Aorta (tissue), 5 donors: ENCODE measurements at regions not wholly inside any gene's neighbourhood (a gene's known extent, or its start where the extent isn't known, plus 50 kb on each side); places are given as distances from the start of the nearest gene placed in this dataset.

Experiments
- ATAC-seq: fragments of 200-7000 bp; cut with Tn5 transposase; one replicate; pipeline ENCODE4 v1.9.1; 2022; ENCODE audit warnings: moderate library complexity; ENCODE audit not compliant: low FRiP score
- DNase-seq, 2 donors: peaks; one replicate each; pipeline ENCODE4 v3.0.0-alpha.2; 2020
- H3K27ac ChIP-seq, 2 donors: one replicate each; pipeline ENCODE4 v1.5.1; 2013; ENCODE audit warnings: low read length in 2 of 2, mild to moderate bottlenecking in 2 of 2, moderate library complexity in 2 of 2, control low read depth in 1 of 2, inconsistent platforms in 1 of 2, low read depth in 1 of 2
- H3K27me3 ChIP-seq, 2 donors: one replicate each; pipeline ENCODE4 v1.6.1; 2013; ENCODE audit warnings: control low read depth in 1 of 2, low read length in 1 of 2, mild to moderate bottlenecking in 1 of 2, moderate library complexity in 1 of 2; ENCODE audit not compliant: insufficient read depth in 2 of 2, control insufficient read depth in 1 of 2
- H3K36me3 ChIP-seq, 2 donors: one replicate each; pipeline ENCODE4 v1.6.1; 2013; ENCODE audit warnings: control low read depth in 1 of 2, low read length in 1 of 2, mild to moderate bottlenecking in 1 of 2; ENCODE audit not compliant: insufficient read depth in 2 of 2, control insufficient read depth in 1 of 2
- H3K4me1 ChIP-seq, 2 donors: one replicate each; pipeline ENCODE4 v1.6.1; 2013; ENCODE audit warnings: low read length in 2 of 2, control low read depth in 1 of 2, mild to moderate bottlenecking in 1 of 2, moderate library complexity in 1 of 2; ENCODE audit not compliant: insufficient read depth in 2 of 2, control insufficient read depth in 1 of 2
- H3K4me3 ChIP-seq, 2 donors: one replicate each; pipeline ENCODE4 v1.5.1; 2013; ENCODE audit warnings: low read length in 2 of 2, control low read depth in 1 of 2, mild to moderate bottlenecking in 1 of 2
- H3K9me3 ChIP-seq: one replicate; pipeline ENCODE4 v1.6.1; 2013; ENCODE audit warnings: mild to moderate bottlenecking, low read length; ENCODE audit not compliant: control insufficient read depth
- WGBS, 2 donors: extraction: QIAGEN DNeasy Blood & Tissue Kit; methylation state at CpG; one replicate each; pipeline ENCODE4 v1.1.7; 2013; 5-methylcytosine and 5-hydroxymethylcytosine counted together
- intact Hi-C, 2 donors: fragments of 100-400 bp; cut with DNase I; formaldehyde crosslinking; loops; one replicate each; pipeline versions ENCODE4 v1.14.2 to v1.15.0; 2022
- donor health status: healthy with polysubstance abuse.
- donor health status: Bipolar disorder and iron deficiency.
- donor health status: DM: no; HTN: no; CAD: no.
- donor health status: DM: no; HTN: no; CAD: no.
- donor health status: DM: yes; HTN: yes; CAD: no.

- Histone ChIP-seq H3K27ac (no peak overlapping the region), H3K4me3 (no peak overlapping the region), H3K27me3 (no peaks in the 10 kb centered on the region), H3K9me3 (peaks cover 4% of the 10 kb centered on the region), H3K36me3 (no peaks in the 10 kb centered on the region), H3K4me1 (no peaks in the 10 kb centered on the region)
- no peak for DNase-seq
- no peak for ATAC-seq
- 61 to 67% methylated on average over 10 of the region's 10 CpGs for WGBS, 2 donors
- intact Hi-C loops, result no loop called here
Observed at GRCh38 chr11:70624598-70624993, 226.3 kb downstream of the CTTN start.

- DNase-seq, result no peak
- intact Hi-C loops, result no loop called here
Observed at GRCh38 chr11:70625051-70625450, 226.7 kb downstream of the CTTN start.

GRCh38 chr11:70625582-70626518 is 227.5 kb downstream of the CTTN start:
- ATAC-seq, result no peak
- 35 to 36% methylated on average over 19 to 20 of the region's 20 CpGs for WGBS, 2 donors
- intact Hi-C loops, result no loop called here

More at GRCh38 chr11:70625051-70625450, 226.7 kb downstream of the CTTN start:
- Histone ChIP-seq H3K36me3 (no peaks in the 10 kb centered on the region), H3K4me3 (no peak overlapping the region), H3K9me3 (peaks cover 4% of the 10 kb centered on the region), H3K27me3 (no peaks in the 10 kb centered on the region), H3K4me1 (no peaks in the 10 kb centered on the region), H3K27ac (no peak overlapping the region)
- 74 to 85% methylated on average over 7 of the region's 7 CpGs for WGBS, 2 donors
- ATAC-seq, result no peak

GRCh38 chr11:70627219-70627618 is 228.9 kb downstream of the CTTN start:
- ATAC-seq (no peak), DNase-seq (no peak)
- Histone ChIP-seq H3K36me3 (no peaks in the 10 kb centered on the region), H3K4me1 (no peaks in the 10 kb centered on the region), H3K27ac (no peak overlapping the region), H3K9me3 (no peaks in the 10 kb centered on the region), H3K4me3 (no peak overlapping the region), H3K27me3 (no peaks in the 10 kb centered on the region)
- intact Hi-C loops, result no loop called here
- 63 to 72% methylated on average over 8 of the region's 8 CpGs for WGBS, 2 donors

More at GRCh38 chr11:70625582-70626518, 227.5 kb downstream of the CTTN start:
- H3K27me3 ChIP-seq, result no peaks in the 10 kb centered on the region
- H3K27ac ChIP-seq, result no peak overlapping the region
- no peaks in the 10 kb centered on the region for H3K36me3 ChIP-seq
- H3K9me3 ChIP-seq, result peaks cover 1% of the 10 kb centered on the region
- DNase-seq, result no peak
- no peaks in the 10 kb centered on the region for H3K4me1 ChIP-seq
- H3K4me3 ChIP-seq, result no peak overlapping the region

- no peaks in the 10 kb centered on the region for H3K4me1 ChIP-seq
- no peak overlapping the region for H3K27ac ChIP-seq
- intact Hi-C loops, result no loop called here
- H3K4me3 ChIP-seq, result no peak overlapping the region
- no peak for DNase-seq
- ATAC-seq, result no peak
- WGBS, 2 donors, result 80 to 81% methylated on average over 19 of the region's 19 CpGs
- H3K27me3 ChIP-seq, result no peaks in the 10 kb centered on the region
- H3K36me3 ChIP-seq, result no peaks in the 10 kb centered on the region
- H3K9me3 ChIP-seq, result no peaks in the 10 kb centered on the region
Observed at GRCh38 chr11:70628176-70628854, 230.0 kb downstream of the CTTN start.

GRCh38 chr11:70628855-70629844 is 230.8 kb downstream of the CTTN start:
- intact Hi-C loops, result no loop called here
- Histone ChIP-seq H3K9me3 (no peaks in the 10 kb centered on the region), H3K4me1 (no peaks in the 10 kb centered on the region), H3K27ac (no peak overlapping the region), H3K27me3 (no peaks in the 10 kb centered on the region), H3K36me3 (no peaks in the 10 kb centered on the region), H3K4me3 (no peak overlapping the region)
- DNase-seq, result no peak
- WGBS, 2 donors, result 61 to 62% methylated on average over 30 of the region's 30 CpGs
- ATAC-seq, result peak; percentile 29

- Histone ChIP-seq H3K27me3 (no peaks in the 10 kb centered on the region), H3K36me3 (no peaks in the 10 kb centered on the region), H3K4me1 (no peaks in the 10 kb centered on the region), H3K4me3 (no peak overlapping the region), H3K9me3 (no peaks in the 10 kb centered on the region), H3K27ac (no peak overlapping the region)
- intact Hi-C loops, result no loop called here
- WGBS, 2 donors, result 90 to 91% methylated on average over 9 of the region's 9 CpGs
- ATAC-seq, result no peak
- no peak for DNase-seq
Observed at GRCh38 chr11:70630068-70630467, 231.7 kb downstream of the CTTN start.

GRCh38 chr11:70630816-70631623 is 232.7 kb downstream of the CTTN start:
- no peak for ATAC-seq
- WGBS, 2 donors, result 73 to 81% methylated on average over 20 of the region's 20 CpGs
- intact Hi-C loops, result no loop called here

More at GRCh38 chr11:70630816-70631623, 232.7 kb downstream of the CTTN start:
- Histone ChIP-seq H3K27me3 (no peaks in the 10 kb centered on the region), H3K4me3 (no peak overlapping the region), H3K36me3 (no peaks in the 10 kb centered on the region), H3K27ac (no peak overlapping the region), H3K4me1 (no peaks in the 10 kb centered on the region), H3K9me3 (no peaks in the 10 kb centered on the region)
- DNase-seq, result no peak
